Caki2 (cell line): ENCODE measurements at regions not wholly inside any gene's neighbourhood (a gene's known extent, or its start where the extent isn't known, plus 50 kb on each side); places are given as distances from the start of the nearest gene placed in this dataset.

Source experiments
- DNase-seq: peaks from one replicate; pipeline ENCODE4 v3.0.0-alpha.2; 2015; ENCODE audit warnings: low read depth
- in situ Hi-C: cut with HindIII; loops from 2 replicates; pipeline ENCODE4 v1.10.0; 2016; ENCODE audit warnings: low sequenced_read_pairs, low pct_unique_long_range_greater_than_20kb, mixed read lengths

DNA sequence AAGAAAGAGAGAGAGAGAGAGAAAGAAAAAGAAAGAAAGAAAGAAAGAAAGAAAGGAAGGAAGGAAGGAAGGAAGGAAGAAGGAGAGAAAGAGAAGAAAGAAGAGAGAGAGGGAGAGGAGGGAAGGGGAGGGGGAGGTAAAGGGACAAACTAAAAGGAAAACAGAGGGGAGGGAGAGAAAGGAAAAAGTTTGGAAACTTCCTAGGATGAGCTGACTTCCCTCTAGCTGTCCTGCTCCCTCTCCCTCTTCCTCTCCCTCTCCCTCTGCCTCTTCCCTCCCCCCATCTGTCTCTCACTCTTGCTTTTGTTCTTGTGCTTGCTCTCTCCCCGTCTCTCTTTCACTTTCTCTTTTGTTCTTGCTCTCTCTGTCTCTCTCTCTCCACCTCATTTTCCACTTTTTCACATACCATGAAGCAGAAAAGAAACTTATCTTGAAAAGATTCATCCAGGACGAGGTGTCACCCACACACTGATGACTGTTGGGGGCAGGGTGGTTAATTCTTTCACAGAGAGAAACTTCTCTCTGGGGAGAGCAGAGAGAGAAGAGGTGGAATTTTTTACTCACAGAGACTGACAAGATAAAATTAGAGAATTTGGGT is 56.4 kb upstream of the DUSP22 start:
- in situ Hi-C loops: no loop called here
- peak; percentile 25 for DNase-seq

- no peak for DNase-seq
These were observed 55.8 kb upstream of the DUSP22 start for GRCh38 chr6:236519-236918.

DNA sequence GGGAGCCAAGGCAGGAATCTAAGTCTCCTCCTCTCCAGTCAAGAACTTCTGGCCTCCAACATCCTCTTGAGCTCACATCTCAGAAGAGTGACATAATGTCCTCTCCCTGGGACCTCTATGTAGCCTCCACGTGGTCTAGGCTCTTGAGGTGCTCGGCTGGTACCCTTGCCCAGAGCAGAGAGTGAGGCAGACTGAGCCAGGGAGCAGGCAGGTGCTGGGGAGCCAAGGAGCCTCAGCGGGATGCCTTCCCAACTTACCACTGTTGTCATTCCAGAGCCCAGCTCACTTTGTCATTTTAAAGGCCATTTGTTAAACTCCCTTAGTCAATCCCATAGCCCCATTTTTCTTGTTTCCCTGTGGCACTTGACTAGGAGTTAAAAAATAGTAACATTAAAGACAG is 52.1 kb upstream of the DUSP22 start:
- in situ Hi-C loops: no loop called here

More at GRCh38 chr6:236519-236918, 55.8 kb upstream of the DUSP22 start:
- in situ Hi-C loops: no loop called here

GRCh38 chr6:241336-241865 is 50.9 kb upstream of the DUSP22 start:
- no peak for DNase-seq
- in situ Hi-C loops: no loop called here

More for the DNA sequence above, 52.1 kb upstream of the DUSP22 start:
- DNase-seq: no peak
